GM13976 (cell line): ENCODE measurements at regions not wholly inside any gene's neighbourhood (a gene's known extent, or its start where the extent isn't known, plus 50 kb on each side); places are given as distances from the start of the nearest gene placed in this dataset.

ENCODE experiments used
- DNase-seq: peaks from one replicate; pipeline ENCODE4 v3.0.0; 2012; ENCODE audit warnings: low spot score
- CTCF ChIP-seq: IDR thresholded peaks from 2 replicates; pipeline ENCODE4 v1.5.1; 2012; ENCODE audit warnings: borderline replicate concordance, mild to moderate bottlenecking; ENCODE audit not compliant: insufficient read depth; ENCODE audit errors: extremely low read depth, missing control alignments, control extremely low read depth
- in situ Hi-C: fragments of 300-500 bp; cut with MboI; formaldehyde crosslinking; loops from one replicate; pipeline ENCODE4 v1.12.0; 2022; ENCODE audit warnings: low sequenced_read_pairs, mixed read lengths, inconsistent platforms; ENCODE audit not compliant: unreplicated experiment

- no peak for TF ChIP-seq CTCF
- in situ Hi-C loops = no loop called here
- DNase-seq = no peak
These were observed 161.6 kb upstream of the PDZRN3 start for GRCh38 chr3:73786321-73786807.

GRCh38 chr3:73784686-73785392 is 160.1 kb upstream of the PDZRN3 start:
- in situ Hi-C loops = no loop called here
- no peak for DNase-seq
- no peak for TF ChIP-seq CTCF

- no peak for TF ChIP-seq CTCF
These were observed 159.1 kb upstream of the PDZRN3 start for GRCh38 chr3:73783811-73784210.

GRCh38 chr3:73781541-73781940 is 156.8 kb upstream of the PDZRN3 start:
- DNase-seq = no peak
- in situ Hi-C loops = no loop called here
- TF ChIP-seq CTCF = no peak

More at GRCh38 chr3:73783811-73784210, 159.1 kb upstream of the PDZRN3 start:
- in situ Hi-C loops = no loop called here
- no peak for DNase-seq

- no peak for TF ChIP-seq CTCF
- DNase-seq = no peak
- in situ Hi-C loops = no loop called here
These were observed 149.9 kb upstream of the PDZRN3 start for GRCh38 chr3:73774645-73775044.

- no peak for TF ChIP-seq CTCF
- no peak for DNase-seq
- in situ Hi-C loops = no loop called here
These were observed 148.5 kb upstream of the PDZRN3 start for GRCh38 chr3:73773233-73773632.
